ENCODE measurements at regions not wholly inside any gene's neighbourhood (a gene's known extent, or its start where the extent isn't known, plus 50 kb on each side); places are given as distances from the start of the nearest gene placed in this dataset.

- Mint-ChIP-seq H3K4me3 (ENCODE audit: unreplicated experiment) (no peak overlapping the region), H3K4me1 (ENCODE audit: low read depth, unreplicated experiment) (no peaks in the 10 kb centered on the region), H3K27me3 (ENCODE audit: unreplicated experiment) (no peaks in the 10 kb centered on the region), H3K27ac (ENCODE audit: unreplicated experiment) (no peak overlapping the region), H3K36me3 (ENCODE audit: unreplicated experiment) (peaks cover 5% of the 10 kb centered on the region), H3K9me3 (ENCODE audit: unreplicated experiment) (no peaks in the 10 kb centered on the region)
- TF ChIP-seq CTCF (IDR thresholded peaks at IDR 0.05; ENCODE audit: partially characterized antibody, unreplicated experiment): no peak
- DNase-seq: no peak
Observed at GRCh38 chr10:9656996-9657395, 1360.7 kb upstream of the CELF2 start.

GRCh38 chr10:9657530-9657929, 1360.1 kb upstream of the CELF2 start:
- DNase-seq: no peak
- Mint-ChIP-seq H3K36me3 (ENCODE audit: unreplicated experiment) (peaks cover 5% of the 10 kb centered on the region), H3K27me3 (ENCODE audit: unreplicated experiment) (no peaks in the 10 kb centered on the region), H3K27ac (ENCODE audit: unreplicated experiment) (no peak overlapping the region), H3K9me3 (ENCODE audit: unreplicated experiment) (no peaks in the 10 kb centered on the region), H3K4me3 (ENCODE audit: unreplicated experiment) (no peak overlapping the region), H3K4me1 (ENCODE audit: low read depth, unreplicated experiment) (no peaks in the 10 kb centered on the region)
- no peak for TF ChIP-seq CTCF (IDR thresholded peaks at IDR 0.05; ENCODE audit: partially characterized antibody, unreplicated experiment)

GRCh38 chr10:9668411-9668810, 1349.3 kb upstream of the CELF2 start:
- no peak overlapping the region for H3K27ac Mint-ChIP-seq (ENCODE audit: unreplicated experiment)
- DNase-seq: no peak
- no peaks in the 10 kb centered on the region for H3K9me3 Mint-ChIP-seq (ENCODE audit: unreplicated experiment)
- TF ChIP-seq CTCF (IDR thresholded peaks at IDR 0.05; ENCODE audit: partially characterized antibody, unreplicated experiment): no peak
- H3K4me1 Mint-ChIP-seq (ENCODE audit: low read depth, unreplicated experiment): peaks cover 27% of the 10 kb centered on the region
- H3K27me3 Mint-ChIP-seq (ENCODE audit: unreplicated experiment): no peaks in the 10 kb centered on the region
- no peaks in the 10 kb centered on the region for H3K36me3 Mint-ChIP-seq (ENCODE audit: unreplicated experiment)
- H3K4me3 Mint-ChIP-seq (ENCODE audit: unreplicated experiment): no peak overlapping the region

GRCh38 chr10:9670911-9671310, 1346.8 kb upstream of the CELF2 start:
- DNase-seq: no peak
- Mint-ChIP-seq H3K36me3 (ENCODE audit: unreplicated experiment) (no peaks in the 10 kb centered on the region), H3K27ac (ENCODE audit: unreplicated experiment) (no peak overlapping the region), H3K9me3 (ENCODE audit: unreplicated experiment) (no peaks in the 10 kb centered on the region), H3K4me3 (ENCODE audit: unreplicated experiment) (no peak overlapping the region), H3K4me1 (ENCODE audit: low read depth, unreplicated experiment) (peaks cover 20% of the 10 kb centered on the region), H3K27me3 (ENCODE audit: unreplicated experiment) (no peaks in the 10 kb centered on the region)
- no peak for TF ChIP-seq CTCF (IDR thresholded peaks at IDR 0.05; ENCODE audit: partially characterized antibody, unreplicated experiment)

GRCh38 chr10:9681655-9682054, 1336.0 kb upstream of the CELF2 start:
- Mint-ChIP-seq H3K9me3 (ENCODE audit: unreplicated experiment) (peaks cover 2% of the 10 kb centered on the region), H3K36me3 (ENCODE audit: unreplicated experiment) (peaks cover 13% of the 10 kb centered on the region), H3K27me3 (ENCODE audit: unreplicated experiment) (peaks cover 3% of the 10 kb centered on the region), H3K4me1 (ENCODE audit: low read depth, unreplicated experiment) (no peaks in the 10 kb centered on the region), H3K27ac (ENCODE audit: unreplicated experiment) (no peak overlapping the region), H3K4me3 (ENCODE audit: unreplicated experiment) (no peak overlapping the region)
- DNase-seq: no peak
- TF ChIP-seq CTCF (IDR thresholded peaks at IDR 0.05; ENCODE audit: partially characterized antibody, unreplicated experiment): no peak
